Keratinocyte (primary cell): ENCODE measurements at regions not wholly inside any gene's neighbourhood (a gene's known extent, or its start where the extent isn't known, plus 50 kb on each side); places are given as distances from the start of the nearest gene placed in this dataset.
"Not testable (repeated sequence)": the region's sequence is repeated elsewhere in the genome, so short reads cannot be mapped to it uniquely, and the experiment has no call there.

ENCODE experiments used
- DNase-seq: peaks from one replicate; pipeline ENCODE4 v3.0.0-alpha.2; 2011; ENCODE audit warnings: low read depth, missing footprints, low spot score
- FAIRE-seq: peaks from 2 replicates; lab custom pipeline; 2011; peaks lifted over from hg19 to GRCh38; lab: Jason Lieb, UNC
- H2AFZ ChIP-seq: 2 replicates; pipeline ENCODE4 v1.6.0; 2012; ENCODE audit warnings: low read length, control low read depth, inconsistent platforms; ENCODE audit not compliant: control insufficient read depth
- H3K27ac ChIP-seq: 2 replicates; pipeline ENCODE4 v1.5.1; 2011; ENCODE audit warnings: low read length; ENCODE audit not compliant: control insufficient read depth, insufficient read depth
- H3K27me3 ChIP-seq: 3 replicates; pipeline ENCODE4 v1.6.0; 2011; ENCODE audit warnings: low read length; ENCODE audit not compliant: control insufficient read depth, insufficient read depth; ENCODE audit errors: extremely low read depth
- H3K36me3 ChIP-seq, 2 experiments: 2 replicates in 1 of 2; 3 replicates in 1 of 2; pipeline ENCODE4 v1.5.1; 2011; ENCODE audit warnings: low read length in 2 of 2, mild to moderate bottlenecking in 1 of 2; ENCODE audit not compliant: control insufficient read depth in 2 of 2, insufficient read depth in 2 of 2; ENCODE audit errors: extremely low read depth in 1 of 2
- H3K4me1 ChIP-seq: 3 replicates; pipeline ENCODE4 v1.5.1; 2011; ENCODE audit warnings: low read length; ENCODE audit not compliant: control insufficient read depth, insufficient read depth; ENCODE audit errors: extremely low read depth
- H3K4me2 ChIP-seq: 3 replicates; pipeline ENCODE4 v1.6.0; 2011; ENCODE audit warnings: low read depth, low read length; ENCODE audit not compliant: control insufficient read depth, insufficient read depth; ENCODE audit errors: extremely low read depth
- H3K4me3 ChIP-seq, 3 experiments: fragments of 200-600 bp in 1 of 3; sonication (generic) in 1 of 3; 2 replicates in 2 of 3; 3 replicates in 1 of 3; pipeline ENCODE4 v1.5.1; 2011 to 2016; ENCODE audit warnings: low read length in 3 of 3, mild to moderate bottlenecking in 3 of 3, control low read depth in 2 of 3, inconsistent platforms in 1 of 3, low read depth in 1 of 3, mixed read lengths in 1 of 3, mixed run types in 1 of 3, moderate library complexity in 1 of 3; ENCODE audit not compliant: control insufficient read depth in 2 of 3, insufficient read depth in 2 of 3; ENCODE audit errors: extremely low read depth in 1 of 3
- H3K79me2 ChIP-seq: 2 replicates; pipeline ENCODE4 v1.6.0; 2012; ENCODE audit warnings: low read length; ENCODE audit not compliant: control insufficient read depth, insufficient read depth
- H3K9ac ChIP-seq: 3 replicates; pipeline ENCODE4 v1.6.0; 2011; ENCODE audit warnings: low read length; ENCODE audit not compliant: control insufficient read depth, insufficient read depth; ENCODE audit errors: extremely low read depth
- H3K9me1 ChIP-seq: 3 replicates; pipeline ENCODE4 v1.6.0; 2011; ENCODE audit warnings: low read length; ENCODE audit not compliant: control insufficient read depth, insufficient read depth; ENCODE audit errors: extremely low read depth
- H3K9me3 ChIP-seq: 2 replicates; pipeline ENCODE4 v1.5.1; 2012; ENCODE audit warnings: low read depth, low read length; ENCODE audit not compliant: control insufficient read depth
- H4K20me1 ChIP-seq: 3 replicates; pipeline ENCODE4 v1.6.0; 2011; ENCODE audit warnings: low read length; ENCODE audit not compliant: control insufficient read depth, insufficient read depth; ENCODE audit errors: extremely low read depth
- CTCF ChIP-seq, 3 experiments: IDR thresholded peaks in 1 of 3; conservative IDR thresholded peaks in 1 of 3; optimal IDR thresholded peaks in 1 of 3; 2 replicates in 2 of 3; 3 replicates in 1 of 3; pipeline versions ENCODE3 to v1.5.1; 2011; ENCODE audit warnings: low read length in 3 of 3, mild to moderate bottlenecking in 3 of 3, moderate library complexity in 2 of 3, control low read depth in 1 of 3, inconsistent platforms in 1 of 3; ENCODE audit not compliant: insufficient read depth in 2 of 3; ENCODE audit errors: extremely low read depth in 1 of 3
- EZH2 ChIP-seq: IDR thresholded peaks from one replicate; pipeline ENCODE4 v1.6.1; 2012; ENCODE audit warnings: inconsistent platforms, mild to moderate bottlenecking, low read length, moderate library complexity
- dilution Hi-C: fragments of 300-500 bp; cut with MboI; formaldehyde crosslinking; loops from one replicate; pipeline ENCODE4 v1.7.0; 2020; ENCODE audit warnings: low sequenced_read_pairs; ENCODE audit not compliant: extremely low pct_ligation_motif_present

- Histone ChIP-seq H3K4me2 (no peak overlapping the region), H3K4me3 (no peak overlapping the region), H3K27ac (no peak overlapping the region), H3K79me2 (no peaks in the 10 kb centered on the region), H4K20me1 (no peaks in the 10 kb centered on the region), H3K9me1 (no peaks in the 10 kb centered on the region), H3K27me3 (no peaks in the 10 kb centered on the region), H3K4me1 (no peaks in the 10 kb centered on the region), H3K9ac (no peak overlapping the region), H3K9me3 (no peaks in the 10 kb centered on the region), H3K36me3 (no peaks in the 10 kb centered on the region), H2AFZ (no peak overlapping the region)
- FAIRE-seq: no peak
- DNase-seq: no peak
- TF ChIP-seq CTCF (optimal IDR thresholded peaks at IDR 0.05 in 1 of 3, IDR thresholded peaks at IDR 0.05 in 1 of 3, conservative IDR thresholded peaks at IDR 0.05 in 1 of 3; ENCODE audit: extremely low read depth in 1 of 3, insufficient read depth in 2 of 3, low read length in 3 of 3) (no peak), EZH2 (no peak)
- dilution Hi-C loops: no loop called here
Observed at GRCh38 chr4:59500103-59500502, 1700.0 kb upstream of the ADGRL3 start.

- H4K20me1 ChIP-seq: no peaks in the 10 kb centered on the region
Observed at GRCh38 chr4:59503731-59504130, 1696.4 kb upstream of the ADGRL3 start.

GRCh38 chr4:59511809-59512208, 1688.3 kb upstream of the ADGRL3 start:
- H3K4me1 ChIP-seq, H3K79me2 ChIP-seq, H2AFZ ChIP-seq, H3K9me3 ChIP-seq, H3K4me2 ChIP-seq, dilution Hi-C loops, H4K20me1 ChIP-seq, H3K4me3 ChIP-seq, H3K27me3 ChIP-seq, H3K27ac ChIP-seq, H3K9ac ChIP-seq, DNase-seq, H3K36me3 ChIP-seq, H3K9me1 ChIP-seq, FAIRE-seq: not testable (repeated sequence)

More at GRCh38 chr4:59503731-59504130, 1696.4 kb upstream of the ADGRL3 start:
- no peak for FAIRE-seq
- no peak for TF ChIP-seq EZH2
- no peak for TF ChIP-seq CTCF (optimal IDR thresholded peaks at IDR 0.05 in 1 of 3, IDR thresholded peaks at IDR 0.05 in 1 of 3, conservative IDR thresholded peaks at IDR 0.05 in 1 of 3; ENCODE audit: extremely low read depth in 1 of 3, insufficient read depth in 2 of 3, low read length in 3 of 3)
- dilution Hi-C loops: no loop called here
- Histone ChIP-seq H3K79me2 (no peaks in the 10 kb centered on the region), H3K4me3 (no peak overlapping the region), H3K27ac (no peak overlapping the region), H3K4me1 (no peaks in the 10 kb centered on the region), H3K9me1 (no peaks in the 10 kb centered on the region), H3K27me3 (no peaks in the 10 kb centered on the region), H3K9ac (no peak overlapping the region), H3K36me3 (no peaks in the 10 kb centered on the region), H3K4me2 (no peak overlapping the region), H3K9me3 (no peaks in the 10 kb centered on the region), H2AFZ (no peak overlapping the region)
- no peak for DNase-seq
